ENCODE measurements at regions not wholly inside any gene's neighbourhood (a gene's known extent, or its start where the extent isn't known, plus 50 kb on each side); places are given as distances from the start of the nearest gene placed in this dataset.

GRCh38 chr5:116739571-116739970 lies 164.9 kb upstream of the SEMA6A start (continued):
- no peak for TF ChIP-seq PHF8 (IDR thresholded peaks at IDR 0.05; ENCODE audit: borderline replicate concordance, low read depth)

- DNase-seq (ENCODE audit: low read depth in 1 of 2, low spot score in 1 of 2), result no peak
- ATAC-seq, result no peak
- CTCF ChIA-PET, result no interaction called here
- Histone ChIP-seq H3K4me3 (no peak overlapping the region), H3K4me2 (no peak overlapping the region), H3K27ac (no peak overlapping the region), H3K9me3 (no peaks in the 10 kb centered on the region), H3K4me1 (no peaks in the 10 kb centered on the region)
- TF ChIP-seq ZC3H11A (IDR thresholded peaks at IDR 0.05) (no peak), CHD2 (IDR thresholded peaks at IDR 0.05; ENCODE audit: low read length, partially characterized antibody) (no peak), ZFP36 (IDR thresholded peaks at IDR 0.05; ENCODE audit: borderline replicate concordance, partially characterized antibody) (no peak), RARB (CRISPR knock-in tag; IDR thresholded peaks at IDR 0.05) (no peak), SREBF2 (IDR thresholded peaks at IDR 0.05) (no peak), RCOR1 (IDR thresholded peaks at IDR 0.05; ENCODE audit: low read depth, low read length) (no peak), HES2 (IDR thresholded peaks at IDR 0.05) (no peak), ESRRA (IDR thresholded peaks at IDR 0.05; ENCODE audit: borderline replicate concordance, low read length) (no peak), RNF2 (IDR thresholded peaks at IDR 0.05; ENCODE audit: borderline replicate concordance, low read depth) (no peak), POLR2A (IDR thresholded peaks at IDR 0.05; ENCODE audit: low read length) (no peak), TP53 (CRISPR knock-in tag; IDR thresholded peaks at IDR 0.05) (no peak), PBX3 (IDR thresholded peaks at IDR 0.05) (no peak), JUN (IDR thresholded peaks at IDR 0.05) (no peak), CHD4 (IDR thresholded peaks at IDR 0.05; ENCODE audit: borderline replicate concordance) (no peak)
- FAIRE-seq, result no peak
- POLR2A ChIA-PET, result no interaction called here
- 31% methylated on average over 6 of the region's 6 CpGs for WGBS (ENCODE audit: missing lambda C conversion rate)
Observed at GRCh38 chr5:116738615-116739261, 164.1 kb upstream of the SEMA6A start.

- no peak overlapping the region for H3K4me2 ChIP-seq
- no peaks in the 10 kb centered on the region for H3K4me1 ChIP-seq
- DNase-seq (ENCODE audit: low read depth in 1 of 2, low spot score in 1 of 2), result no peak
- no peak for TF ChIP-seq BHLHE40 (IDR thresholded peaks at IDR 0.05; ENCODE audit: low read depth, low read length)
- no peak for TF ChIP-seq TP53 (CRISPR knock-in tag; IDR thresholded peaks at IDR 0.05)
- TF ChIP-seq RARB (CRISPR knock-in tag; IDR thresholded peaks at IDR 0.05), result no peak
- TF ChIP-seq ZSCAN20 (CRISPR knock-in tag; IDR thresholded peaks at IDR 0.05), result no peak
- no peak for TF ChIP-seq MAZ (IDR thresholded peaks at IDR 0.05; ENCODE audit: borderline replicate concordance, low read depth, low read length)
- no peak for TF ChIP-seq NR3C1 (IDR thresholded peaks at IDR 0.05)
- TF ChIP-seq POLR2AphosphoS2 (conservative IDR thresholded peaks at IDR 0.05; ENCODE audit: low read length), result no peak
- no peak for TF ChIP-seq ATOH8 (CRISPR knock-in tag; IDR thresholded peaks at IDR 0.05; ENCODE audit: low read depth)
- TF ChIP-seq RNF2 (IDR thresholded peaks at IDR 0.05; ENCODE audit: borderline replicate concordance, low read depth), result no peak
- TF ChIP-seq POLR2A (IDR thresholded peaks at IDR 0.05; ENCODE audit: low read length), result no peak
- TF ChIP-seq HOXB5 (CRISPR knock-in tag; IDR thresholded peaks at IDR 0.05), result no peak
- WGBS (ENCODE audit: missing lambda C conversion rate), result 47% methylated on average over 5 of the region's 5 CpGs
- POLR2A ChIA-PET, result no interaction called here
- no peak for ATAC-seq
- H3K4me3 ChIP-seq, result no peak overlapping the region
- H3K9me3 ChIP-seq, result no peaks in the 10 kb centered on the region
- CTCF ChIA-PET, result no interaction called here
- H3K27ac ChIP-seq, result no peak overlapping the region
- FAIRE-seq, result no peak
Observed at GRCh38 chr5:116738239-116738614, 163.6 kb upstream of the SEMA6A start.

GRCh38 chr5:116736671-116737070 lies 162.0 kb upstream of the SEMA6A start:
- ChIA-PET CTCF (no interaction called here), POLR2A (no interaction called here)
- Histone ChIP-seq H3K4me3 (no peak overlapping the region), H3K4me2 (no peak overlapping the region), H3K9me3 (no peaks in the 10 kb centered on the region), H3K4me1 (no peaks in the 10 kb centered on the region), H3K27ac (no peak overlapping the region)
- DNase-seq (ENCODE audit: low read depth in 1 of 2, low spot score in 1 of 2) (no peak), ATAC-seq (no peak), FAIRE-seq (no peak)
- no peak for TF ChIP-seq FOXS1 (CRISPR knock-in tag; IDR thresholded peaks at IDR 0.05)
- no peak for TF ChIP-seq RNF2 (IDR thresholded peaks at IDR 0.05; ENCODE audit: borderline replicate concordance, low read depth)
- TF ChIP-seq NR3C1 (IDR thresholded peaks at IDR 0.05), result no peak
- TF ChIP-seq GATA3 (IDR thresholded peaks at IDR 0.05; ENCODE audit: borderline replicate concordance), result no peak
- TF ChIP-seq HEYL (CRISPR knock-in tag; IDR thresholded peaks at IDR 0.05), result no peak
- TF ChIP-seq NFE2L2 (conservative IDR thresholded peaks at IDR 0.05; ENCODE audit: low read length), result no peak
- TF ChIP-seq NPAS2 (CRISPR knock-in tag; IDR thresholded peaks at IDR 0.05; ENCODE audit: borderline replicate concordance), result no peak
- TF ChIP-seq FOSB (CRISPR knock-in tag; IDR thresholded peaks at IDR 0.05), result no peak
- TF ChIP-seq ZSCAN20 (CRISPR knock-in tag; IDR thresholded peaks at IDR 0.05), result no peak
- TF ChIP-seq ZNF302 (CRISPR knock-in tag; IDR thresholded peaks at IDR 0.05), result no peak
- no peak for TF ChIP-seq KDM1A (IDR thresholded peaks at IDR 0.05; ENCODE audit: low read depth)
- TF ChIP-seq SMC3 (IDR thresholded peaks at IDR 0.05), result no peak
- TF ChIP-seq ATOH8 (CRISPR knock-in tag; IDR thresholded peaks at IDR 0.05; ENCODE audit: low read depth), result no peak
- no peak for TF ChIP-seq EHF (CRISPR knock-in tag; IDR thresholded peaks at IDR 0.05)
- no peak for TF ChIP-seq MAZ (IDR thresholded peaks at IDR 0.05; ENCODE audit: borderline replicate concordance, low read depth, low read length)
- TF ChIP-seq TP53 (CRISPR knock-in tag; IDR thresholded peaks at IDR 0.05), result no peak
